OCI-LY1 (cell line): ENCODE measurements at regions not wholly inside any gene's neighbourhood (a gene's known extent, or its start where the extent isn't known, plus 50 kb on each side); places are given as distances from the start of the nearest gene placed in this dataset.
"Not testable (repeated sequence)": the region's sequence is repeated elsewhere in the genome, so short reads cannot be mapped to it uniquely, and the experiment has no call there.

Source experiments
- H2AFZ ChIP-seq: fragments of 200-600 bp; sonication (generic), shearing (Covaris generic); 2 replicates; pipeline ENCODE4 v1.6.0; 2014; ENCODE audit warnings: antibody characterized with exemption, mild to moderate bottlenecking, low read length
- H3F3A ChIP-seq: fragments of 200-600 bp; sonication (generic), shearing (Covaris generic); 2 replicates; pipeline ENCODE4 v1.6.0; 2014; ENCODE audit warnings: mild to moderate bottlenecking, antibody characterized with exemption, low read length, moderate library complexity; ENCODE audit not compliant: insufficient read depth
- H3K27ac ChIP-seq: fragments of 200-600 bp; sonication (generic); 2 replicates; pipeline ENCODE4 v1.5.1; 2014; ENCODE audit warnings: low read length, mixed run types, mild to moderate bottlenecking, low read depth; ENCODE audit not compliant: poor library complexity, severe bottlenecking
- H3K27me3 ChIP-seq: fragments of 200-600 bp; sonication (generic); 2 replicates; pipeline ENCODE4 v1.6.0; 2014; ENCODE audit warnings: antibody characterized with exemption, mild to moderate bottlenecking, low read length, moderate library complexity; ENCODE audit not compliant: insufficient read depth
- H3K36me3 ChIP-seq: fragments of 200-600 bp; sonication (generic); 2 replicates; pipeline ENCODE4 v1.6.1; 2014; ENCODE audit warnings: mild to moderate bottlenecking, antibody characterized with exemption, low read length, moderate library complexity, mixed read lengths; ENCODE audit not compliant: insufficient read depth
- H3K4me1 ChIP-seq: fragments of 200-600 bp; sonication (generic); 2 replicates; pipeline ENCODE4 v1.5.1; 2014; ENCODE audit warnings: mild to moderate bottlenecking, low read length, moderate library complexity; ENCODE audit not compliant: insufficient read depth, severe bottlenecking
- H3K4me2 ChIP-seq: fragments of 200-600 bp; sonication (generic), shearing (Covaris generic); 2 replicates; pipeline ENCODE4 v1.6.1; 2014; ENCODE audit warnings: low read length
- H3K4me3 ChIP-seq: fragments of 200-600 bp; sonication (generic); 2 replicates; pipeline ENCODE4 v1.5.1; 2014; ENCODE audit warnings: low read length, low read depth, mild to moderate bottlenecking, mixed read lengths; ENCODE audit not compliant: poor library complexity, severe bottlenecking
- H3K79me2 ChIP-seq: fragments of 200-600 bp; shearing (Covaris generic); 2 replicates; pipeline ENCODE4 v1.6.1; 2016; ENCODE audit warnings: mixed run types, low read length, mixed read lengths; ENCODE audit not compliant: insufficient read depth
- H3K9ac ChIP-seq: fragments of 200-600 bp; sonication (generic), shearing (Covaris generic); 2 replicates; pipeline ENCODE4 v1.6.1; 2014; ENCODE audit warnings: mild to moderate bottlenecking, low read length, mixed read lengths
- H3K9me2 ChIP-seq: fragments of 200-600 bp; sonication (generic), shearing (Covaris generic); 2 replicates; pipeline ENCODE4 v1.6.1; 2014; ENCODE audit warnings: low read depth, mild to moderate bottlenecking, low read length, mixed read lengths
- H3K9me3 ChIP-seq: fragments of 200-600 bp; shearing (Covaris generic); 2 replicates; pipeline ENCODE4 v1.6.1; 2014; ENCODE audit warnings: low read length, mixed read lengths
- H4K20me1 ChIP-seq: fragments of 200-600 bp; sonication (generic), shearing (Covaris generic); 2 replicates; pipeline ENCODE4 v1.6.0; 2016; ENCODE audit warnings: mild to moderate bottlenecking, low read length; ENCODE audit not compliant: insufficient read depth
- CTCF ChIP-seq: fragments of 200-600 bp; sonication (generic), shearing (Covaris generic); IDR thresholded peaks from 2 replicates; pipeline ENCODE4 v1.5.1; 2017; ENCODE audit warnings: mild to moderate bottlenecking, antibody characterized with exemption, low read length, moderate library complexity, mixed read lengths
- EZH2 ChIP-seq: fragments of 200-600 bp; sonication (generic), shearing (Covaris generic); IDR thresholded peaks from 2 replicates; pipeline ENCODE4 v1.8.0; 2017; ENCODE audit warnings: borderline replicate concordance, mixed run types, mild to moderate bottlenecking, antibody characterized with exemption, low read length, moderate library complexity, mixed read lengths

GRCh38 chr18:28248653-28249052, 71.7 kb upstream of the CDH2 start:
- Histone ChIP-seq H3K27me3 (no peaks in the 10 kb centered on the region), H3K4me3 (no peak overlapping the region), H4K20me1 (no peaks in the 10 kb centered on the region), H3K4me1 (no peaks in the 10 kb centered on the region), H3K9me2 (no peaks in the 10 kb centered on the region), H3K79me2 (no peaks in the 10 kb centered on the region), H3K4me2 (no peak overlapping the region), H3K27ac (no peak overlapping the region), H3K9me3 (no peaks in the 10 kb centered on the region), H3K36me3 (no peaks in the 10 kb centered on the region), H3F3A (no peaks in the 10 kb centered on the region), H2AFZ (no peak overlapping the region), H3K9ac (no peak overlapping the region)
- TF ChIP-seq EZH2 (no peak), CTCF (no peak)

DNA sequence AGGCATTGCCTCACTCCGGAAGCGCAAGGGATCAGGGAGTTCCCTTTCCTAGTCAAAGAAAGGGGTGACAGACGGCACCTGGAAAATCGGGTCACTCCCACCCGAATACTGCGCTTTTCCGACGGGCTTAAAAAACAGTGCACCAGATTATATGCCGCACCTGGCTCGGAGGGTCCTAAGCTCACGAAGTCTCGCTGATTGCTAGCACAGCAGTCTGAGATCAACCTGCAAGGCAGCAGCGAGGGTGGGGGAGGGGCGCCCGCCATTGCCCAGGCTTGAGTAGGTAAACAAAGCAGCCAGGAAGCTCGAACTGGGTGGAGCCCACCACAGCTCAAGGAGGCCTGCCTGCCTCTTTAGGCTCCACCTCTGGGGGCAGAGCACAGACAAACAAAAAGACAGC, 63.7 kb upstream of the CDH2 start:
- H3K4me3 ChIP-seq, H3K27me3 ChIP-seq, H3F3A ChIP-seq, H3K4me2 ChIP-seq, H3K79me2 ChIP-seq, H3K27ac ChIP-seq, H2AFZ ChIP-seq, H3K36me3 ChIP-seq, H3K9ac ChIP-seq, H3K9me2 ChIP-seq, H4K20me1 ChIP-seq, H3K4me1 ChIP-seq, H3K9me3 ChIP-seq: not testable (repeated sequence)

DNA sequence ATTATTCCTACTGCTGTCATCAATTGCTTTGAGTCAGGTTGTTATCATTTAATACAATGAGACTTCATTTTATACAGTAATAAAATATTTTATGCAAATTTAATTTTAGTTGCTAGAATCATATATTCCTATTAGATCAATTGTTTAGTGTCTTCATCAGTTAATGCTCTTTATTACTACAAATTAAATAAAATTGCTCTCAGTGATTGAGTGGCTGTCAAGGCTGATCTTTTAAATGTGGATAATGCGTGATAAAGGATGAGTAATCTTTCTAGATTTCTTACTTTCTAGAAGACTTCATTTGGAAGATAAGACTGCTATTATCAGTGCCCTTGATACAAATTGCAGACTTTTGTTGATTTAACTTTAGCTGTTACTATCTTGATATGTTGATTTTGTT, 59.6 kb upstream of the CDH2 start:
- no peaks in the 10 kb centered on the region for H3K9me2 ChIP-seq
- H3K79me2 ChIP-seq: no peaks in the 10 kb centered on the region
- no peaks in the 10 kb centered on the region for H3K9me3 ChIP-seq
- H3K9ac ChIP-seq: no peak overlapping the region
- H3K4me1 ChIP-seq: no peaks in the 10 kb centered on the region
- H3F3A ChIP-seq: no peaks in the 10 kb centered on the region
- H3K27me3 ChIP-seq: no peaks in the 10 kb centered on the region
- H3K4me2 ChIP-seq: no peak overlapping the region
- H3K27ac ChIP-seq: no peak overlapping the region
- no peaks in the 10 kb centered on the region for H3K36me3 ChIP-seq
- no peak overlapping the region for H3K4me3 ChIP-seq
- H2AFZ ChIP-seq: no peak overlapping the region
- no peaks in the 10 kb centered on the region for H4K20me1 ChIP-seq
- no peak for TF ChIP-seq EZH2
